HL-60 (cell line): ENCODE measurements at regions not wholly inside any gene's neighbourhood (a gene's known extent, or its start where the extent isn't known, plus 50 kb on each side); places are given as distances from the start of the nearest gene placed in this dataset.

ENCODE experiments used
- DNase-seq, 2 experiments: peaks; one replicate each; pipeline ENCODE4 v3.0.0-alpha.2; 2010 to 2020; ENCODE audit warnings: low read depth in 1 of 2, low spot score in 1 of 2
- H3K27ac ChIP-seq: fragments of 250-450 bp; sonication (Bioruptor Pico); replicated peaks from 2 replicates; pipeline ENCODE4 v1.5.1; 2020; ENCODE audit warnings: mild to moderate bottlenecking, moderate library complexity
- H3K27me3 ChIP-seq: fragments of 250-450 bp; sonication (Bioruptor Pico); 2 replicates; pipeline ENCODE4 v1.5.1; 2021; ENCODE audit warnings: mild to moderate bottlenecking, moderate library complexity; ENCODE audit not compliant: insufficient read depth, poor library complexity, severe bottlenecking
- H3K4me3 ChIP-seq: replicated peaks from 2 replicates; pipeline ENCODE4 v1.5.1; 2011; ENCODE audit warnings: mild to moderate bottlenecking, control low read depth, low read length; ENCODE audit not compliant: insufficient read depth
- GABPA ChIP-seq: IDR thresholded peaks from 2 replicates; pipeline ENCODE4 v1.6.1; 2012; ENCODE audit warnings: low read depth
- POLR2AphosphoS5 ChIP-seq: IDR thresholded peaks from 2 replicates; pipeline ENCODE4 v1.6.1; 2012; ENCODE audit warnings: low read depth
- SPI1 ChIP-seq: IDR thresholded peaks from 2 replicates; pipeline ENCODE4 v1.6.1; 2012; ENCODE audit warnings: low read depth, mild to moderate bottlenecking, borderline replicate concordance
- TF ChIP-seq, protein P1 (sequence below): IDR thresholded peaks from one replicate; pipeline ENCODE4 v1.5.1; 2011; ENCODE audit warnings: low read length, control low read depth, inconsistent platforms; ENCODE audit not compliant: insufficient read depth
- TF ChIP-seq, protein P2 (sequence below): IDR thresholded peaks from 2 replicates; pipeline ENCODE4 v1.6.1; 2012; ENCODE audit warnings: low read depth; ENCODE audit not compliant: insufficient replicate concordance

DNA sequence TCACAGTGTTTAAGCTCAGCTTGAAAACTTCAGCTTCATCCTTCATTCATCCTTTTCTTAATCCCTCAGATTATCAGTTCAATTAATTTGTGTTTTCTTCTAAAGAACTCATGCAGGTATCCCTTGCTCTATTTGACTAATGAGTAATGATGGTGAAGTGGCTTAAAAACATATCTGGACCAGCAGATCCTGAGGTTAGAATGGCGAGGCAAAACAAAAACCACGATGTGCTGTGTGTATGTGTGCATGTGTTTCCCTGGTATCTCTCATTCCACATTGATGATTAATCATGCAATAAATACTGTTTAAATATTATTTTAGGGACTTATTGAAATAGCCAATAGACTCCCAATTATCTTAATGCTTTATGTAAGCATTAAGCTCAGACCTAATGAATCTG, 437.0 kb downstream of the DYNC2H1 start:
- H3K27ac ChIP-seq, result no peak overlapping the region
- H3K4me3 ChIP-seq, result no peak overlapping the region
- H3K27me3 ChIP-seq, result no peaks in the 10 kb centered on the region
- no peak for DNase-seq
- TF ChIP-seq POLR2AphosphoS5, result no peak
- TF ChIP-seq, protein P1, sequence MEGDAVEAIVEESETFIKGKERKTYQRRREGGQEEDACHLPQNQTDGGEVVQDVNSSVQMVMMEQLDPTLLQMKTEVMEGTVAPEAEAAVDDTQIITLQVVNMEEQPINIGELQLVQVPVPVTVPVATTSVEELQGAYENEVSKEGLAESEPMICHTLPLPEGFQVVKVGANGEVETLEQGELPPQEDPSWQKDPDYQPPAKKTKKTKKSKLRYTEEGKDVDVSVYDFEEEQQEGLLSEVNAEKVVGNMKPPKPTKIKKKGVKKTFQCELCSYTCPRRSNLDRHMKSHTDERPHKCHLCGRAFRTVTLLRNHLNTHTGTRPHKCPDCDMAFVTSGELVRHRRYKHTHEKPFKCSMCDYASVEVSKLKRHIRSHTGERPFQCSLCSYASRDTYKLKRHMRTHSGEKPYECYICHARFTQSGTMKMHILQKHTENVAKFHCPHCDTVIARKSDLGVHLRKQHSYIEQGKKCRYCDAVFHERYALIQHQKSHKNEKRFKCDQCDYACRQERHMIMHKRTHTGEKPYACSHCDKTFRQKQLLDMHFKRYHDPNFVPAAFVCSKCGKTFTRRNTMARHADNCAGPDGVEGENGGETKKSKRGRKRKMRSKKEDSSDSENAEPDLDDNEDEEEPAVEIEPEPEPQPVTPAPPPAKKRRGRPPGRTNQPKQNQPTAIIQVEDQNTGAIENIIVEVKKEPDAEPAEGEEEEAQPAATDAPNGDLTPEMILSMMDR, result no peak
- no peak for TF ChIP-seq GABPA
- TF ChIP-seq, protein P2, sequence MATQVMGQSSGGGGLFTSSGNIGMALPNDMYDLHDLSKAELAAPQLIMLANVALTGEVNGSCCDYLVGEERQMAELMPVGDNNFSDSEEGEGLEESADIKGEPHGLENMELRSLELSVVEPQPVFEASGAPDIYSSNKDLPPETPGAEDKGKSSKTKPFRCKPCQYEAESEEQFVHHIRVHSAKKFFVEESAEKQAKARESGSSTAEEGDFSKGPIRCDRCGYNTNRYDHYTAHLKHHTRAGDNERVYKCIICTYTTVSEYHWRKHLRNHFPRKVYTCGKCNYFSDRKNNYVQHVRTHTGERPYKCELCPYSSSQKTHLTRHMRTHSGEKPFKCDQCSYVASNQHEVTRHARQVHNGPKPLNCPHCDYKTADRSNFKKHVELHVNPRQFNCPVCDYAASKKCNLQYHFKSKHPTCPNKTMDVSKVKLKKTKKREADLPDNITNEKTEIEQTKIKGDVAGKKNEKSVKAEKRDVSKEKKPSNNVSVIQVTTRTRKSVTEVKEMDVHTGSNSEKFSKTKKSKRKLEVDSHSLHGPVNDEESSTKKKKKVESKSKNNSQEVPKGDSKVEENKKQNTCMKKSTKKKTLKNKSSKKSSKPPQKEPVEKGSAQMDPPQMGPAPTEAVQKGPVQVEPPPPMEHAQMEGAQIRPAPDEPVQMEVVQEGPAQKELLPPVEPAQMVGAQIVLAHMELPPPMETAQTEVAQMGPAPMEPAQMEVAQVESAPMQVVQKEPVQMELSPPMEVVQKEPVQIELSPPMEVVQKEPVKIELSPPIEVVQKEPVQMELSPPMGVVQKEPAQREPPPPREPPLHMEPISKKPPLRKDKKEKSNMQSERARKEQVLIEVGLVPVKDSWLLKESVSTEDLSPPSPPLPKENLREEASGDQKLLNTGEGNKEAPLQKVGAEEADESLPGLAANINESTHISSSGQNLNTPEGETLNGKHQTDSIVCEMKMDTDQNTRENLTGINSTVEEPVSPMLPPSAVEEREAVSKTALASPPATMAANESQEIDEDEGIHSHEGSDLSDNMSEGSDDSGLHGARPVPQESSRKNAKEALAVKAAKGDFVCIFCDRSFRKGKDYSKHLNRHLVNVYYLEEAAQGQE, result no peak
- TF ChIP-seq SPI1, result no peak

DNA sequence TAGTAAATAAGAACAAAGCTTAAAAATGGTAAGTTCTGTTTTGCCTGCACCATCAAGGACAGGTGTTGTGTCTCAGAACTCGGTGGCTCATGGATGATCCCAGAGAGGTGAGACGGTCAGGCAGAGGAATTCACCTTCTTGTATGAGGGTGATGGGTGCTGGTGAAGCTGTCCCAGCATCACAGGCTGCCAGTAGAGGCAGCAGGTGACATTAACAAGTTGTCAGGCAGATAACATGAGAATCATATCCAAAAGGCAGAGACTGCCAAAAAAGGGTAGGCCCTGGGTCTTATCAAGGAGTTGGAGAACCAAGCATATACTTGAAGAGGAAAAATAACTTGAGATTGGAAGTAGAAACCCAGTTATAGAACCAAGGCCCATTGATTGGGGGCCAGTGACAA, 437.8 kb downstream of the DYNC2H1 start:
- DNase-seq, result no peak
- Histone ChIP-seq H3K27ac (no peak overlapping the region), H3K27me3 (no peaks in the 10 kb centered on the region), H3K4me3 (no peak overlapping the region)
- TF ChIP-seq, protein P2, result no peak
- no peak for TF ChIP-seq SPI1

DNA sequence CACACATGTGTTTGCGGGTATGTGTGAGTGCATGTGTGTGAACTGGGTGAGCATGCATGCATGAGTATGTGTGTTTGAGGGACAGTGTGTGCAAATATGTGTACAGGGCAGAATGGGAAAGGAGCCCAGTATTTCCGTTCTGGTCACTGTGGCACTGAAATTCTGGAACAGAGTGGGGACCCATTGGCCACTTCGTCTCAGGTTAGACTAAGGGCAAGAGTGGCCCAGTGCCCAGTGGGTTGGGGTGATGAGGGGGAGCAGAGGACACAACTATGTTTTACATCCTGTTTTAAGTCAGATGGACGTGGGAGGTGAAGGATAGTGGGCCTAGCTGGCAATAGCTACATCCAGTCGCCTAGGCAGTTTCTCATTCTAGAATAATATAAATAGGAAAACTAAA, 438.5 kb downstream of the DYNC2H1 start:
- TF ChIP-seq SPI1 (no peak), GABPA (no peak), POLR2AphosphoS5 (no peak)
- TF ChIP-seq, protein P2, result no peak
- TF ChIP-seq, protein P1, result no peak
- no peak for DNase-seq
- Histone ChIP-seq H3K27me3 (no peaks in the 10 kb centered on the region), H3K4me3 (no peak overlapping the region), H3K27ac (no peak overlapping the region)

DNA sequence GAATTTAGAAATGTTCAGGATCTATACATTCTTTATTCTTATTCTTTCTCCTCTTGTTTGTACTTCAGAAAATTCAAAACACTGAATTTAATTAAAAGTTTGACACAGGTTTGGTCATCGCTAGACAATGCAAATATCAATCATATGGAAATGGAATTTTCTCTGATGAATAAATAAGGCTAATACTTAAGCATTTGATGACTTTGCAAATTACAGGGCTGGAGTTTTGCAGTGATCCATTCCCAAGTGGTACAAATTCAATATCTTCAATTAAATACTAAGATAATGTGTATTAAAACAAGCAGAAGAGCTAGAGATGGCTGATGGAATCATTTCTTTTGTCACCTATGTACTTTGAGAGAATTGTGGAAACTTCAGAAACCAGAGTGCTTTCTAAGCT, 439.6 kb downstream of the DYNC2H1 start:
- Histone ChIP-seq H3K27ac (no peak overlapping the region), H3K4me3 (no peak overlapping the region), H3K27me3 (no peaks in the 10 kb centered on the region)
- DNase-seq, result no peak
- TF ChIP-seq, protein P2, result no peak
- TF ChIP-seq POLR2AphosphoS5, result no peak
- TF ChIP-seq, protein P1, result no peak
- no peak for TF ChIP-seq GABPA
- no peak for TF ChIP-seq SPI1
